ENCODE measurements at regions not wholly inside any gene's neighbourhood (a gene's known extent, or its start where the extent isn't known, plus 50 kb on each side); places are given as distances from the start of the nearest gene placed in this dataset.
A peak's percentile ranks its signal among the peaks of the same experiment; 100 is the strongest.
"Not testable (repeated sequence)": the region's sequence is repeated elsewhere in the genome, so short reads cannot be mapped to it uniquely, and the experiment has no call there.

DNA sequence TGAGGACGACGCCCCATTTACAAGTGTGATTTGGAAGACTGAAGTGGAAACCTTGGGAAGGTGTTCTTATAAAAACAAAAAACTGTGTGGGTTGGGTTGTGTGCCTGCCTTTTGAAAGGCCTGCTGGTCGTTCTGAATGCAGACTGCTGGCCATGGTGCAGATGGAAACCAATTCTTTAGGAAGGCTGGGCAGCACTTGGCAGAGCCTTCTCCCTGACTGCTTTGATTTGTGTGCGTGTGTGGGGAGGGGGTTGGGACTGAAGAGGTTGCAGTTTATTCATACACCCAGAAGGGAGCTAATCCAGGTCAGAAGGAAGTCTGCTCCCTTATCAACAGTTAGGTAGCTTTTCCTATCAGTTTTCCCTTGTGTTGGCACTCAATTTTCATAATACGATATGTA lies 288.7 kb downstream of the SOX2 start:
- no peak for DNase-seq

- no peak for DNase-seq
Measured at GRCh38 chr3:182005219-182005618, 293.5 kb downstream of the SOX2 start.

DNA sequence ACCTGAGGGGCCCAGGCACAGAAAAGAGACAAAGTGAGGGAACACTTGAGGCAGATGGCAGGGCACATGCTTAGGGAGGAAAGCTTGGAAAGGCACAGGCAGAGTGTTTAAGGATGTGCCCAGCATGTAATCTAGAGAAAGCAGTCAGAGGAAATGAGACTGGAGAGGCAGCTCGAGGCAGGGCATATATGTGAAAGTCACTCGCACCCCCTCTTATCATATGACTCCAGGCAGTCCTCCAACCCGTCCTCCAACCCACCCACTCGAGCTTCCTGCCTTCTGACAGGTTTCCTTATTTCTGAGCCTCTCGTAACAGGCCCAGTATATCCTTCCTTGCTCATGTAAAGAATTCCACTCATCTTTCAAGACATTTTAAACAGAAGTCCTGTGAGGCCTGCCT lies 294.0 kb downstream of the SOX2 start:
- no peak for DNase-seq

DNA sequence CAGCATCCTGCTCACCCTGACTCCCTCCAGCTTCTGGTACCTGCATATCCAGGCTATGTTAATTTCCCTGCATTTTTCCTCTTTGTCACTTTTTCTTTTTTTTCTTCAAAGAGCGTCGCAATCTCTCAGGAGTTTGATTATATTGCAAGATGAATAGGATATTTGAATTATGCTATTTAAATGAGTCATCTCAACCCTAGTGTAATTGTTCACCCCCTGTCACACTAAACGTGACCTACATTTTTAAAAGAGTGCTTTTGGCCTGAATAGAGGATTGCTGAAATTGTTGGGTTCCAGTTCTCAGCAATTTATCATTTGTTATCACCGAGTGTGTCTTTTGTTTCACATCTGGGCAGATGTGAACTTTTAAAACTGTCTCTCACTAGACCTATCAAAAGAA lies 294.7 kb downstream of the SOX2 start:
- DNase-seq = no peak

DNA sequence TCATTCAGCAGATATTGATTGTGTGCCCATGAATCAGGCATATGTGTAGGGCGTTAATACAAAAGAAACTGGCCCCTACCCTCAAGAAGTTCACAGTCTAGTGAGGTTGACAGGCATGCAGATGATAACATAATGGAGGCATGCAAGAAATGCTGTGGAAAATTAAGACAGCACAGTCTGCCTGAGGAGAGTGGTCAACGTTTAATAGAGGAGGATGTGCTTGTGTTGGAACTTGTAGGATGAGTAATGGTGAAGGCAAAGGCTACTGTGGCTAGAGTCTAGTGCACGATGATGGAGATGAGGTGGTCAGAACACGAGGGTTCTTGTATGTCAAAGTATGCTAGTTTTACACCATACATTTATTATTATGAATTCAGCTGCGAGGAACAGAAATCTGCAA lies 295.7 kb downstream of the SOX2 start:
- DNase-seq = no peak

GRCh38 chr3:182018361-182018760 lies 306.6 kb downstream of the SOX2 start:
- no peak for DNase-seq

DNA sequence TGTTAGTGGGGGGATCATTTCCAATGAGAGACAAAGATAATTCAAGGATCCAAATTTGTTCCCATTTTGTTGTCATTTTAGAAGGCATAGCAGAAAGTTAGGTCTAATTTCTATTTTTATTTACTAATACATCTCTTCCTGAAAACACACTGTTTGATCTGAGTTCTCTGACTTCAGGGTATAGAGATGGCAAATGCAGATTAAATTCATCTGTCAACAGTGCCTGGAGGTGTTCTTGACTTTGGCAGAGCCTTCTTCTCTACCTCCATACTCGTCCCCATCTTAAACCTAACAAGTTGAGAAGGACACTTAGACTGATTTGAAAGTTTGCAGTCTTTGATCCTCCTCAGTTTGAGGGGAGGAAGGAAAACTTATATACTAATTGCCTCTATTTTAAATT lies 308.2 kb downstream of the SOX2 start:
- no peak for DNase-seq

DNA sequence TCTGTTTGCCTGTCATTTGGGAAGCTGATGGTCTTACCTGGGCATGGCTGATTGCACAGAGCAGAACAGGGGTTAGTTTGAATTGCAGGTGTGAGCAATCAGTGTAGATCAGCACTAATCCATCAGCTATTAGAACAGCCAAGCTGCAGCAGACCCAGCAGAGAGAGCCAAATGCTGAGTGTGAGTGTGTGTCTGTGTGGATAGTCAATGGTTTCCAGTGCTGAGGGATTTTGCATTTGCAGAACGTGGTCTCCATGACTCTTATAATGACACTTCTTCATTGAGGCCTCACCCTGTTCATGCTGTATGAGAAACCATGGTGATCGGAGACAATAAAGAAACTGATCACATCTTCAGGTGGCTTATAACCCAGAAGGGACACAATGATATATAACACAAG lies 312.1 kb downstream of the SOX2 start:
- no peak for DNase-seq

GRCh38 chr3:182027366-182027765 lies 315.6 kb downstream of the SOX2 start:
- DNase-seq = no peak

- DNase-seq = peak; percentile 8
Measured at GRCh38 chr3:182028081-182028480, 316.4 kb downstream of the SOX2 start.

- not testable (repeated sequence) for DNase-seq
Measured at GRCh38 chr3:182034231-182034630, 322.5 kb downstream of the SOX2 start.

DNA sequence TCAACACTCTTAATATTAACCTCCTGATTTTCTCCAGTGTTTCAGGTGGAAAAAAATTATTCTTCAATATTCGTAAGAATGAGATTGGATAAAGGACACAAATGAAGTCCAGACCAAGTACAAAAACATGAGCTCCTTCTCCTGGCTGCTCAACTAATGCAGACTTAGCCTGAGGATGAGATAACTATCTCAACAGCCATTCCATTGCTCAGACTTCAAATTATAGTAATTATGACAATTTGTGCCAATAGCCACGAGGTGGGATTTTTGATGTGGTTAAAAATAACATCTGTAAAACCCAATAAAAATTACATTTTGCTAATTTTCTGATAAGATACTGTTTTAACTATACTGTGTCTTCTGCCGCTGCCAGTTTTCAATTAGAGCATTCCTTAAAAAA lies 323.6 kb downstream of the SOX2 start:
- no peak for DNase-seq

- no peak for DNase-seq
Measured at GRCh38 chr3:182036382-182036781, 324.7 kb downstream of the SOX2 start.

GRCh38 chr3:182041668-182042291 lies 330.1 kb downstream of the SOX2 start:
- peak; percentile 34 for DNase-seq

- no peak for DNase-seq
Measured at GRCh38 chr3:182045736-182046135, 334.0 kb downstream of the SOX2 start.

- DNase-seq = no peak
Measured at GRCh38 chr3:182046166-182046764, 334.5 kb downstream of the SOX2 start.

DNA sequence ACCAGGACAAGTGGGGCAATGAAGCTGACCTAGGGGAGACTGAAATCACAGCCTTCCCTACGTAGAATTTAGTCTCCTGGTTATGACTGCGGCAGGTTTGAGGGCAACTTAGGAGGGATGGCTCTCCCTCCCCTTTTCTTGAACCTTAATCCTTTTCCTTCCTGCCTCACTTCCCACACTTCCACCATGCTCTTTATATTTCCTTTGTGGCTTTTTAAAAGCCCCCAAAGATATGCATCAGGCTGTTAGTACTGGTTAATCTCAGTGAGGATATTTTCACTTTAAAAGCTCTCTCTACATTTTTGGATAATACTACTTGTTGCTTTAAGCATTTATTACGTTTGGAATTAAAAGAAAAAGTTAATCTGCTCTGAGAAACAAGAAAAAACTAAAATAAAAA lies 339.2 kb downstream of the SOX2 start:
- no peak for DNase-seq

GRCh38 chr3:182052332-182052731 lies 340.6 kb downstream of the SOX2 start:
- no peak for DNase-seq

GRCh38 chr3:182052757-182053156 lies 341.0 kb downstream of the SOX2 start:
- DNase-seq = no peak

- no peak for DNase-seq
Measured at GRCh38 chr3:182058488-182058887, 346.8 kb downstream of the SOX2 start.

GRCh38 chr3:182063742-182064141 lies 352.0 kb downstream of the SOX2 start:
- DNase-seq = no peak

DNA sequence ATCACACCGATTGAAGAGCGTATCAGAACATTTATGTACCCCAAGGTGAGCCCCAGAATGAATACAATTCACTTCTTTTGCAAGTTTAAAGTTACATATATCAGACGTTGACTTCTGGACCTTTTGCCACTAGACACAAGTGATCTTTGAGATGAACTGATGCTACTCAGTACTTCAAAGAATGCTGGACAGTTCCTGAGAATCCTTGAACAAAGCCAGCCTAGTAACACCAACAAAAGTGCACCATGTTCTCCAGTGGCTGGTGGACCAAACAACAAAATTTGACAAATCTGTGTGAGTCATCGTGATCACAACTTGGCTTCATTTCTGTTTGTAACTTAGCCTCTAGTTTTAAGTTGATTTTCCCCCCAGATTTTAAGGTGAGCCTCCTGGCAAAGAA lies 355.7 kb downstream of the SOX2 start:
- DNase-seq = no peak

GRCh38 chr3:182078316-182078715 lies 366.6 kb downstream of the SOX2 start:
- DNase-seq = no peak

DNA sequence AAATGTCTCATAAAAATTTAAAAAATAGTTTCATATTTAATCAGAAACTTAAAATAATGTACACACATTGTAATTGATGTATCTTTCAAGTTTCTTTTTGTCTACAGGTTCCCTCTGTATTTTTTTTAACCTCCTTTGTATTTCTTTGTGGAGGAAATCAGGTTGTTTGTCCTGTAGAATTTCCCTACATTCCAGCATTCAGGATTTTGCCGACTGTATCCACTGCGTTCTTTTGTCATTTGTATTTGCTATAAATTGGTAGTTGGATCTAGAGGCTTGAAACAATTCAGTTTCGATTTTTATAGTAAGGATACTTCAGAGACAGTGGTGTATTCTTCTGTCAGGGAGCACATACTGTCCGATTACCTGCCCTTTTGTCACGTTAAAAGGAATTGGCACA lies 367.2 kb downstream of the SOX2 start:
- DNase-seq = no peak

GRCh38 chr3:182081096-182081495 lies 369.4 kb downstream of the SOX2 start:
- DNase-seq = no peak

Data from NCI-H2171 (cell line).